Kidney (tissue), 13 donors: ENCODE measurements at regions not wholly inside any gene's neighbourhood (a gene's known extent, or its start where the extent isn't known, plus 50 kb on each side); places are given as distances from the start of the nearest gene placed in this dataset.

Experiments
- DNase-seq, 5 donors: peaks; one replicate each; pipeline ENCODE4 v3.0.0-alpha.2; 2013 to 2020
- FAIRE-seq: peaks from 2 replicates; lab custom pipeline; 2012; peaks lifted over from hg19 to GRCh38; lab: Jason Lieb, UNC
- H3K27ac ChIP-seq, 2 donors: one replicate each; pipeline ENCODE4 v1.7.0; 2013; ENCODE audit warnings: low read depth in 2 of 2, low read length in 2 of 2, inconsistent platforms in 1 of 2
- H3K27me3 ChIP-seq: one replicate; pipeline ENCODE4 v1.7.1; 2013; ENCODE audit warnings: low read length, inconsistent platforms; ENCODE audit not compliant: control insufficient read depth, insufficient read depth
- H3K36me3 ChIP-seq, 3 donors: one replicate each; pipeline versions ENCODE4 v1.7.0 to v1.7.1; 2013; ENCODE audit warnings: low read length in 3 of 3, control low read depth in 1 of 3, inconsistent platforms in 1 of 3; ENCODE audit not compliant: insufficient read depth in 3 of 3, control insufficient read depth in 2 of 3
- H3K4me1 ChIP-seq, 3 donors: one replicate each; pipeline versions ENCODE4 v1.7.0 to v1.7.1; 2013; ENCODE audit warnings: low read length in 3 of 3, inconsistent platforms in 1 of 3, low read depth in 1 of 3; ENCODE audit not compliant: control insufficient read depth in 2 of 3, insufficient read depth in 2 of 3
- H3K4me3 ChIP-seq, 3 donors: one replicate each; pipeline versions ENCODE4 v1.7.0 to v1.8.1; 2013; ENCODE audit warnings: low read length in 3 of 3, control low read depth in 1 of 3, inconsistent platforms in 1 of 3
- H3K9ac ChIP-seq, 3 donors: one replicate each; pipeline versions ENCODE4 v1.7.0 to v1.7.1; 2013; ENCODE audit warnings: low read length in 3 of 3, control low read depth in 1 of 3, inconsistent platforms in 1 of 3
- H3K9me3 ChIP-seq, 3 donors: one replicate each; pipeline versions ENCODE4 v1.7.0 to v1.7.1; 2013; ENCODE audit warnings: low read length in 3 of 3, control low read depth in 1 of 3, inconsistent platforms in 1 of 3; ENCODE audit not compliant: control insufficient read depth in 2 of 3, insufficient read depth in 1 of 3
- intact Hi-C: fragments of 100-400 bp; cut with DNase I; formaldehyde crosslinking; loops from one replicate; pipeline ENCODE4 v1.11.1; 2022
- TF ChIP-seq, protein P1 (sequence below): IDR thresholded peaks from 3 replicates; pipeline ENCODE4 v1.5.1; 2012; ENCODE audit warnings: mild to moderate bottlenecking, moderate library complexity, borderline replicate concordance; ENCODE audit not compliant: insufficient read depth; ENCODE audit errors: extremely low read depth
- donor health status: control.
- donor health status: control.
- donor health status: control.
- donor health status: control.
- donor health status: control.
- donor health status: DM: yes; HTN: yes; CAD: no.
- donor health status: Normal renal cell carcinoma (clear cell type).

DNA sequence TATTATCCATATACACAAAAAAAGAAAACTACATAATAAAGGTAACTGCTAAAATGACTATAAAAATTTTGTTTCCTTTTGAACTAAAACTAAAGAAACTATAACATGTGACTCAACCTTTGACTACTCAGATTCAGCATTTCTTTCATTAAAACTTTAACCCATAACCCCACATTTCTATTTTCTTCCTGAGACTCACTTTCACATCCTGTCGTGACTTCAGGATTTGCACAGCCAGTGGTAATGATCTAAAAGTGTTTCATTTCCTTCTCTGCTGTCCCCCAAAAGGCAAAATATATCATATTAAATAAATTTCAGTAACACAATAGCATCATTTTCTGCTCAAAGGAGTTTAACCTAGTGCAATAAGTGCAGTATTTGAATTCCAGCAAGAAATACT, 1022.4 kb upstream of the DIAPH2 start:
- TF ChIP-seq, protein P1, sequence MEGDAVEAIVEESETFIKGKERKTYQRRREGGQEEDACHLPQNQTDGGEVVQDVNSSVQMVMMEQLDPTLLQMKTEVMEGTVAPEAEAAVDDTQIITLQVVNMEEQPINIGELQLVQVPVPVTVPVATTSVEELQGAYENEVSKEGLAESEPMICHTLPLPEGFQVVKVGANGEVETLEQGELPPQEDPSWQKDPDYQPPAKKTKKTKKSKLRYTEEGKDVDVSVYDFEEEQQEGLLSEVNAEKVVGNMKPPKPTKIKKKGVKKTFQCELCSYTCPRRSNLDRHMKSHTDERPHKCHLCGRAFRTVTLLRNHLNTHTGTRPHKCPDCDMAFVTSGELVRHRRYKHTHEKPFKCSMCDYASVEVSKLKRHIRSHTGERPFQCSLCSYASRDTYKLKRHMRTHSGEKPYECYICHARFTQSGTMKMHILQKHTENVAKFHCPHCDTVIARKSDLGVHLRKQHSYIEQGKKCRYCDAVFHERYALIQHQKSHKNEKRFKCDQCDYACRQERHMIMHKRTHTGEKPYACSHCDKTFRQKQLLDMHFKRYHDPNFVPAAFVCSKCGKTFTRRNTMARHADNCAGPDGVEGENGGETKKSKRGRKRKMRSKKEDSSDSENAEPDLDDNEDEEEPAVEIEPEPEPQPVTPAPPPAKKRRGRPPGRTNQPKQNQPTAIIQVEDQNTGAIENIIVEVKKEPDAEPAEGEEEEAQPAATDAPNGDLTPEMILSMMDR = no peak
- FAIRE-seq (no peak), DNase-seq (no peak)
- no peaks in the 10 kb centered on the region for H3K36me3 ChIP-seq
- no peak overlapping the region for H3K27ac ChIP-seq
- H3K9me3 ChIP-seq = no peaks in the 10 kb centered on the region
- H3K27me3 ChIP-seq = no peaks in the 10 kb centered on the region
- no peaks in the 10 kb centered on the region for H3K4me1 ChIP-seq
- H3K4me3 ChIP-seq = no peak overlapping the region
- no peak overlapping the region for H3K9ac ChIP-seq
- intact Hi-C loops = no loop called here

DNA sequence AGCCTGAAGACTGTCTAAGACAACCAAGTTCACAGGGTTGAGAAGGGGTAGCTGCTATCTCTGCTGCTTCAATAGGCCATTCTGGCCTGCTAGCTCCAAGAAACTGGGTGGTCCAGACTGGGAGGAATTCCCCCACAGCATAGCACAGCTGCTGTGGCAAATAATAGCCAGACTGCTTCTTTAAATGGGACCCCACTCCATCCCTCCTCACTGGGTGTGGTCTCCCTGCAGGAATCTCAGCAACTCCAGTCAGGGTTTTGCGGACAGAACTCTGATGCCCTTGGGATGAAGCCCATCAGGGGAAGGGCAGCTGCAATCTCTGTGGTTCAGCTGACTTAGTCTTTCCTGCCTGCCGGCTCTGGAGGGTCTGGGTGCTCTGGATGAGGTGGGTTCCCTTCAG, 1018.6 kb upstream of the DIAPH2 start:
- no peak overlapping the region for H3K4me3 ChIP-seq
- H3K36me3 ChIP-seq = no peaks in the 10 kb centered on the region
- intact Hi-C loops = no loop called here
- no peak overlapping the region for H3K9ac ChIP-seq
- H3K4me1 ChIP-seq = no peaks in the 10 kb centered on the region
- TF ChIP-seq, protein P1 = no peak
- no peaks in the 10 kb centered on the region for H3K27me3 ChIP-seq
- FAIRE-seq (no peak), DNase-seq (no peak)
- H3K9me3 ChIP-seq = no peaks in the 10 kb centered on the region
- H3K27ac ChIP-seq = no peak overlapping the region

GRCh38 chrX:95675011-95675410, 1009.6 kb upstream of the DIAPH2 start:
- no peak for DNase-seq
- FAIRE-seq = no peak

More at GRCh38 chrX:95675011-95675410, 1009.6 kb upstream of the DIAPH2 start:
- Histone ChIP-seq H3K27me3 (no peaks in the 10 kb centered on the region), H3K4me1 (no peaks in the 10 kb centered on the region), H3K27ac (no peak overlapping the region), H3K4me3 (no peak overlapping the region), H3K36me3 (no peaks in the 10 kb centered on the region), H3K9ac (no peak overlapping the region), H3K9me3 (no peaks in the 10 kb centered on the region)
- TF ChIP-seq, protein P1 = no peak
- intact Hi-C loops = no loop called here
